NOMO-1 treated with dmso at 0.1 percent for 144 hours (cell line): ENCODE measurements at regions not wholly inside any gene's neighbourhood (a gene's known extent, or its start where the extent isn't known, plus 50 kb on each side); places are given as distances from the start of the nearest gene placed in this dataset.

Experiments used
- DNase-seq: peaks from one replicate; lab custom pipeline; 2025; ENCODE audit not compliant: unreplicated experiment; lab: John Stamatoyannopoulos, UW

GRCh38 chr18:25454730-25455129 is 102.8 kb upstream of the ZNF521 start:
- no peak for DNase-seq

GRCh38 chr18:25454270-25454659 is 102.3 kb upstream of the ZNF521 start:
- no peak for DNase-seq

GRCh38 chr18:25453556-25454269 is 101.7 kb upstream of the ZNF521 start:
- no peak for DNase-seq

- DNase-seq, result no peak
These were observed 99.2 kb upstream of the ZNF521 start for GRCh38 chr18:25451077-25451658.

GRCh38 chr18:25449046-25449445 is 97.1 kb upstream of the ZNF521 start:
- no peak for DNase-seq

GRCh38 chr18:25446972-25447371 is 95.0 kb upstream of the ZNF521 start:
- peak; percentile 33 for DNase-seq

- no peak for DNase-seq
These were observed 93.5 kb upstream of the ZNF521 start for GRCh38 chr18:25445430-25445829.

GRCh38 chr18:25443776-25444175 is 91.8 kb upstream of the ZNF521 start:
- no peak for DNase-seq

GRCh38 chr18:25435149-25435782 is 83.3 kb upstream of the ZNF521 start:
- DNase-seq, result no peak

GRCh38 chr18:25434745-25435144 is 82.8 kb upstream of the ZNF521 start:
- DNase-seq, result no peak

GRCh38 chr18:25433590-25433989 is 81.6 kb upstream of the ZNF521 start:
- no peak for DNase-seq

- DNase-seq, result no peak
These were observed 73.1 kb upstream of the ZNF521 start for GRCh38 chr18:25425024-25425423.

GRCh38 chr18:25423760-25424159 is 71.8 kb upstream of the ZNF521 start:
- no peak for DNase-seq

- DNase-seq, result no peak
These were observed 71.3 kb upstream of the ZNF521 start for GRCh38 chr18:25423267-25423666.

GRCh38 chr18:25422230-25422629 is 70.3 kb upstream of the ZNF521 start:
- no peak for DNase-seq

GRCh38 chr18:25420077-25420825 is 68.3 kb upstream of the ZNF521 start:
- DNase-seq, result no peak

- no peak for DNase-seq
These were observed 64.4 kb upstream of the ZNF521 start for GRCh38 chr18:25416374-25416773.

GRCh38 chr18:25409971-25410370 is 58.0 kb upstream of the ZNF521 start:
- no peak for DNase-seq

- DNase-seq, result no peak
These were observed 56.3 kb upstream of the ZNF521 start for GRCh38 chr18:25408293-25408692.
